Fibroblast of lung (primary cell): ENCODE measurements at regions not wholly inside any gene's neighbourhood (a gene's known extent, or its start where the extent isn't known, plus 50 kb on each side); places are given as distances from the start of the nearest gene placed in this dataset.

ENCODE experiments used
- DNase-seq, 2 donors: peaks; one replicate each; pipeline versions ENCODE4 v3.0.0 to v3.0.0-alpha.2; 2010; ENCODE audit warnings: low read depth in 2 of 2
- H2AFZ ChIP-seq: 2 replicates; pipeline ENCODE4 v1.5.1; 2012; ENCODE audit warnings: low read length, control low read depth, inconsistent platforms
- H3K27ac ChIP-seq: 2 replicates; pipeline ENCODE4 v1.5.1; 2011; ENCODE audit warnings: low read length, control low read depth; ENCODE audit not compliant: insufficient read depth
- H3K27me3 ChIP-seq: 2 replicates; pipeline ENCODE4 v1.5.1; 2011; ENCODE audit warnings: mild to moderate bottlenecking, low read length; ENCODE audit not compliant: control insufficient read depth, insufficient read depth
- H3K36me3 ChIP-seq: 2 replicates; pipeline ENCODE4 v1.5.1; 2011; ENCODE audit warnings: low read length; ENCODE audit not compliant: control insufficient read depth, insufficient read depth
- H3K4me1 ChIP-seq: 2 replicates; pipeline ENCODE4 v1.5.1; 2011; ENCODE audit warnings: low read length; ENCODE audit not compliant: control insufficient read depth, insufficient read depth; ENCODE audit errors: extremely low read depth
- H3K4me2 ChIP-seq: 2 replicates; pipeline ENCODE4 v1.5.1; 2011; ENCODE audit warnings: low read length, control low read depth; ENCODE audit not compliant: insufficient read depth; ENCODE audit errors: extremely low read depth
- H3K4me3 ChIP-seq, 4 experiments: fragments of 200-600 bp in 1 of 4; sonication (generic) in 1 of 4; replicated peaks in 1 of 4; 2 replicates each; pipeline ENCODE4 v1.5.1; 2011 to 2016; ENCODE audit warnings: low read length in 4 of 4, low read depth in 3 of 4, mild to moderate bottlenecking in 3 of 4, control low read depth in 2 of 4, inconsistent platforms in 1 of 4, mixed read lengths in 1 of 4; ENCODE audit not compliant: insufficient read depth in 1 of 4; ENCODE audit errors: control extremely low read depth in 1 of 4
- H3K79me2 ChIP-seq: 2 replicates; pipeline ENCODE4 v1.5.1; 2012; ENCODE audit warnings: mild to moderate bottlenecking, low read length, inconsistent platforms; ENCODE audit not compliant: control insufficient read depth, insufficient read depth
- H3K9ac ChIP-seq: 2 replicates; pipeline ENCODE4 v1.5.1; 2011; ENCODE audit warnings: mild to moderate bottlenecking, low read length, control low read depth; ENCODE audit not compliant: insufficient read depth
- H3K9me3 ChIP-seq: 2 replicates; pipeline ENCODE4 v1.5.1; 2012; ENCODE audit warnings: low read depth, low read length; ENCODE audit not compliant: control insufficient read depth, insufficient read depth
- H4K20me1 ChIP-seq: 2 replicates; pipeline ENCODE4 v1.5.1; 2011; ENCODE audit warnings: low read length; ENCODE audit not compliant: control insufficient read depth, insufficient read depth; ENCODE audit errors: extremely low read depth
- CTCF ChIP-seq, 2 donors: IDR thresholded peaks in 1 of 2; conservative IDR thresholded peaks in 1 of 2; 1 replicate in 1 of 2; 2 replicates in 1 of 2; pipeline ENCODE4 v1.5.1; 2011 to 2012; ENCODE audit warnings: low read length in 2 of 2, control low read depth in 1 of 2, inconsistent platforms in 1 of 2, low read depth in 1 of 2, mild to moderate bottlenecking in 1 of 2
- EZH2 ChIP-seq: IDR thresholded peaks from 2 replicates; pipeline ENCODE4 v1.5.1; 2012; ENCODE audit warnings: low read length, control low read depth, mild to moderate bottlenecking; ENCODE audit errors: missing control alignments

- H4K20me1 ChIP-seq = no peaks in the 10 kb centered on the region
- peak overlapping the region; percentile 1 for H3K4me2 ChIP-seq
- no peak overlapping the region for H2AFZ ChIP-seq
- no peaks in the 10 kb centered on the region for H3K9me3 ChIP-seq
- H3K79me2 ChIP-seq = peaks cover 8% of the 10 kb centered on the region
- peaks cover 8% of the 10 kb centered on the region for H3K4me1 ChIP-seq
- H3K36me3 ChIP-seq = no peaks in the 10 kb centered on the region
- H3K4me3 ChIP-seq = no peak overlapping the region
- H3K27me3 ChIP-seq = no peaks in the 10 kb centered on the region
- H3K27ac ChIP-seq = no peak overlapping the region
- no peak for TF ChIP-seq EZH2
- no peak for TF ChIP-seq CTCF (conservative IDR thresholded peaks at IDR 0.05 in 1 of 2, IDR thresholded peaks at IDR 0.05 in 1 of 2; ENCODE audit: low read depth in 1 of 2, low read length in 2 of 2)
- no peak overlapping the region for H3K9ac ChIP-seq
- DNase-seq = peak; percentile 68 to 89
Observed at GRCh38 chr12:24496755-24497154, 452.1 kb downstream of the BCAT1 start.

GRCh38 chr12:24494401-24494800, 454.5 kb downstream of the BCAT1 start:
- H3K9me3 ChIP-seq = no peaks in the 10 kb centered on the region
- no peak overlapping the region for H3K9ac ChIP-seq
- H3K4me3 ChIP-seq = no peak overlapping the region
- no peaks in the 10 kb centered on the region for H4K20me1 ChIP-seq
- no peak overlapping the region for H2AFZ ChIP-seq
- no peaks in the 10 kb centered on the region for H3K27me3 ChIP-seq
- no peak for TF ChIP-seq EZH2
- no peaks in the 10 kb centered on the region for H3K36me3 ChIP-seq
- no peak overlapping the region for H3K4me2 ChIP-seq
- H3K27ac ChIP-seq = no peak overlapping the region
- peak in 1 of 2 donors; percentile 68 for DNase-seq
- peaks cover 8% of the 10 kb centered on the region for H3K79me2 ChIP-seq
- peaks cover 11% of the 10 kb centered on the region for H3K4me1 ChIP-seq

GRCh38 chr12:24491968-24492367, 456.9 kb downstream of the BCAT1 start:
- no peak for DNase-seq
- H3K9ac ChIP-seq = no peak overlapping the region
- no peaks in the 10 kb centered on the region for H3K36me3 ChIP-seq
- peaks cover 9% of the 10 kb centered on the region for H3K4me1 ChIP-seq
- H3K4me2 ChIP-seq = no peak overlapping the region
- TF ChIP-seq EZH2 (no peak), CTCF (conservative IDR thresholded peaks at IDR 0.05 in 1 of 2, IDR thresholded peaks at IDR 0.05 in 1 of 2; ENCODE audit: low read depth in 1 of 2, low read length in 2 of 2) (no peak)
- H3K4me3 ChIP-seq = no peak overlapping the region
- no peak overlapping the region for H3K27ac ChIP-seq
- no peaks in the 10 kb centered on the region for H4K20me1 ChIP-seq
- H2AFZ ChIP-seq = no peak overlapping the region
- peaks cover 3% of the 10 kb centered on the region for H3K79me2 ChIP-seq
- H3K9me3 ChIP-seq = no peaks in the 10 kb centered on the region
- H3K27me3 ChIP-seq = no peaks in the 10 kb centered on the region
